Smooth muscle cell (in vitro differentiated cells): ENCODE measurements at regions not wholly inside any gene's neighbourhood (a gene's known extent, or its start where the extent isn't known, plus 50 kb on each side); places are given as distances from the start of the nearest gene placed in this dataset.

Experiments used
- DNase-seq: peaks from one replicate; lab custom pipeline; 2025; ENCODE audit not compliant: unreplicated experiment; lab: John Stamatoyannopoulos, UW
- H2AFZ ChIP-seq: fragments of 200-600 bp; sonication (generic); 2 replicates; pipeline ENCODE4 v1.6.0; 2016; ENCODE audit warnings: antibody characterized with exemption, low read depth, mild to moderate bottlenecking
- H3F3A ChIP-seq: fragments of 200-600 bp; sonication (generic); 2 replicates; pipeline ENCODE4 v1.6.0; 2017; ENCODE audit warnings: antibody characterized with exemption, low read depth
- H3K27ac ChIP-seq: fragments of 200-600 bp; sonication (generic); 2 replicates; pipeline ENCODE4 v1.5.1; 2016; ENCODE audit warnings: low read depth, mild to moderate bottlenecking
- H3K27me3 ChIP-seq: fragments of 200-600 bp; sonication (generic); 2 replicates; pipeline ENCODE4 v1.6.1; 2016; ENCODE audit warnings: low read depth, mild to moderate bottlenecking
- H3K36me3 ChIP-seq: fragments of 200-600 bp; sonication (generic); 2 replicates; pipeline ENCODE4 v1.5.1; 2016; ENCODE audit warnings: low read depth
- H3K4me1 ChIP-seq: fragments of 200-600 bp; sonication (generic); 2 replicates; pipeline ENCODE4 v1.5.1; 2016; ENCODE audit warnings: low read depth
- H3K4me2 ChIP-seq: fragments of 200-600 bp; sonication (generic); 2 replicates; pipeline ENCODE4 v1.6.0; 2016; ENCODE audit warnings: mild to moderate bottlenecking
- H3K4me3 ChIP-seq: fragments of 200-600 bp; sonication (generic); 2 replicates; pipeline ENCODE4 v1.5.1; 2016; ENCODE audit warnings: mild to moderate bottlenecking
- H3K79me2 ChIP-seq: fragments of 200-600 bp; sonication (generic); 2 replicates; pipeline ENCODE4 v1.6.0; 2016; ENCODE audit warnings: low read depth, mild to moderate bottlenecking
- H3K9ac ChIP-seq: fragments of 200-600 bp; sonication (generic); 2 replicates; pipeline ENCODE4 v1.6.0; 2016; ENCODE audit warnings: low read depth
- H3K9me3 ChIP-seq: fragments of 200-600 bp; sonication (generic); replicated peaks from 2 replicates; pipeline ENCODE4 v1.5.1; 2016; ENCODE audit warnings: low read depth
- H4K20me1 ChIP-seq: fragments of 200-600 bp; sonication (generic); 2 replicates; pipeline ENCODE4 v1.6.0; 2016; ENCODE audit warnings: low read depth
- WGBS: methylation state at CpG from one replicate; pipeline ENCODE4 v1.1.7; 2016; ENCODE audit warnings: low lambda C conversion rate; 5-methylcytosine and 5-hydroxymethylcytosine counted together
- TF ChIP-seq, protein P1 (sequence below): fragments of 200-600 bp; sonication (generic); IDR thresholded peaks from 2 replicates; pipeline ENCODE4 v1.5.1; 2017; ENCODE audit warnings: borderline replicate concordance, mild to moderate bottlenecking, antibody characterized with exemption; ENCODE audit not compliant: insufficient read depth, poor library complexity, severe bottlenecking

DNA sequence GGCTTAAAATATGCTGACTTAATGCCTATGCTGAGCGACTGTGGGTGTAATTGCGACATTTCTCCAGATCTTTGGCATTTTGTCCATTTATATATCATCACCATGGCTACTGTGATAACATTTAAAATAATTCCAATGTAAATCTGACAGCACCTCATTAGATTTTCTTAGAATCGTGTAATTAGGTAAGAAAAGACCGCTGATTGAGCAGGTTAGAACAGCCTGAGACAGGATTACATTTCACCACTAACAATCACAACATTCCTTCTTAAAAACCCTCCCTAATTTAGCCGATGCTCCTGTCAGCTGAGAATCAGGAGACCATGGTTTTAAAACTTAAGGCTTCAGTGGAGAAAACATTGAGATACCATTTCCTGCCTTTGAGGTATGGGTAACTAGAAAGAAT, 455.3 kb upstream of the PDZRN3 start:
- peak overlapping the region; percentile 72 for H3K27ac ChIP-seq
- H3K79me2 ChIP-seq: no peaks in the 10 kb centered on the region
- 24% methylated on average over 5 of the region's 5 CpGs for WGBS
- H3F3A ChIP-seq: no peaks in the 10 kb centered on the region
- H2AFZ ChIP-seq: peak overlapping the region; percentile 37
- peak overlapping the region; percentile 75 for H3K4me2 ChIP-seq
- no peaks in the 10 kb centered on the region for H3K36me3 ChIP-seq
- H3K4me1 ChIP-seq: peaks cover 20% of the 10 kb centered on the region
- TF ChIP-seq, protein P1, sequence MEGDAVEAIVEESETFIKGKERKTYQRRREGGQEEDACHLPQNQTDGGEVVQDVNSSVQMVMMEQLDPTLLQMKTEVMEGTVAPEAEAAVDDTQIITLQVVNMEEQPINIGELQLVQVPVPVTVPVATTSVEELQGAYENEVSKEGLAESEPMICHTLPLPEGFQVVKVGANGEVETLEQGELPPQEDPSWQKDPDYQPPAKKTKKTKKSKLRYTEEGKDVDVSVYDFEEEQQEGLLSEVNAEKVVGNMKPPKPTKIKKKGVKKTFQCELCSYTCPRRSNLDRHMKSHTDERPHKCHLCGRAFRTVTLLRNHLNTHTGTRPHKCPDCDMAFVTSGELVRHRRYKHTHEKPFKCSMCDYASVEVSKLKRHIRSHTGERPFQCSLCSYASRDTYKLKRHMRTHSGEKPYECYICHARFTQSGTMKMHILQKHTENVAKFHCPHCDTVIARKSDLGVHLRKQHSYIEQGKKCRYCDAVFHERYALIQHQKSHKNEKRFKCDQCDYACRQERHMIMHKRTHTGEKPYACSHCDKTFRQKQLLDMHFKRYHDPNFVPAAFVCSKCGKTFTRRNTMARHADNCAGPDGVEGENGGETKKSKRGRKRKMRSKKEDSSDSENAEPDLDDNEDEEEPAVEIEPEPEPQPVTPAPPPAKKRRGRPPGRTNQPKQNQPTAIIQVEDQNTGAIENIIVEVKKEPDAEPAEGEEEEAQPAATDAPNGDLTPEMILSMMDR: no peak
- no peak overlapping the region for H3K4me3 ChIP-seq
- H3K9ac ChIP-seq: peak overlapping the region; percentile 61
- no peaks in the 10 kb centered on the region for H3K9me3 ChIP-seq
- H4K20me1 ChIP-seq: no peaks in the 10 kb centered on the region
- no peak for DNase-seq
- no peaks in the 10 kb centered on the region for H3K27me3 ChIP-seq

DNA sequence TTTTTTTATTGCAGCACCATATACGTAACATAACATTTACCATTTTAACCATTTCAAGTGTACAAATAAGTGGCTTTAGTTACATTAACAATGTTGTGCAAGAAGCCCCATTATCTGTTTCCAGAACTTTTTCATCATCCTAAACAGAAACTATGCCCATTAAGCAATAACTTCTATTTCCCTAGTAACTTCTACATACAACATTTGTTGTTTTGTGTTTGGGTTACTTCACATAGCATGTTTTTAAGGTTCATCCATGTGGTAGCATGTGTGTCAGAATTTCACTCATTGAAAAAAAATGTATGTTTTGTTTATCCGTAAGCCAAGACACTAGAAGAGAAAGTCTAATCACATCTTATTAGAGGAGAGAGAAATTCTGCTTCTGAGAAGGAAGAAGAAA, 450.5 kb upstream of the PDZRN3 start:
- Histone ChIP-seq H3K79me2 (no peaks in the 10 kb centered on the region), H3K36me3 (no peaks in the 10 kb centered on the region), H3F3A (no peaks in the 10 kb centered on the region), H3K27ac (no peak overlapping the region), H3K27me3 (no peaks in the 10 kb centered on the region), H2AFZ (no peak overlapping the region), H4K20me1 (no peaks in the 10 kb centered on the region), H3K4me2 (no peak overlapping the region), H3K9ac (no peak overlapping the region), H3K9me3 (no peaks in the 10 kb centered on the region), H3K4me3 (no peak overlapping the region), H3K4me1 (peaks cover 11% of the 10 kb centered on the region)
- TF ChIP-seq, protein P1: no peak
- DNase-seq: no peak
- WGBS: 58% methylated on average over 2 of the region's 2 CpGs

DNA sequence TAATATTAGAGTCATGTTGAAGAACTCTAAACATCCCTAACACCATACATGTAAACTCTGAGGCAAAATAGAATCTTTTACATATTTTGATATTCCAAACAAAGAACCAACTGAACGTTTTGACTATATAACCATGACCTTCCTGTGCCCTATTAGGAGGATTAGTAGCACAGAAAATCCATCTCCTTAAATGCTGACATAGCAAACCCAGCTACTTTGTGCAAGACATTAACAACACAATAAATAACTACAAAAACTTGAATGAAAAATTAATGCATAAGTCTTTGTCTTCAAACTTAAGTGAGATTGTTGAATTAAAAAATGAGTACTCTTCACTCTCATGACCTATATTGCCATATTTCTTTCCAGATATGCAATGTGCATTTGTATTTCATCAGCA, 450.0 kb upstream of the PDZRN3 start:
- Histone ChIP-seq H3K27ac (no peak overlapping the region), H3K79me2 (no peaks in the 10 kb centered on the region), H4K20me1 (no peaks in the 10 kb centered on the region), H3K36me3 (no peaks in the 10 kb centered on the region), H3F3A (no peaks in the 10 kb centered on the region), H3K9ac (no peak overlapping the region), H3K4me2 (no peak overlapping the region), H3K9me3 (no peaks in the 10 kb centered on the region), H3K4me1 (peaks cover 6% of the 10 kb centered on the region), H3K4me3 (no peak overlapping the region), H3K27me3 (no peaks in the 10 kb centered on the region), H2AFZ (no peak overlapping the region)
- DNase-seq: no peak
- TF ChIP-seq, protein P1: no peak
- 65% methylated on average over 1 of the region's 1 CpG for WGBS

DNA sequence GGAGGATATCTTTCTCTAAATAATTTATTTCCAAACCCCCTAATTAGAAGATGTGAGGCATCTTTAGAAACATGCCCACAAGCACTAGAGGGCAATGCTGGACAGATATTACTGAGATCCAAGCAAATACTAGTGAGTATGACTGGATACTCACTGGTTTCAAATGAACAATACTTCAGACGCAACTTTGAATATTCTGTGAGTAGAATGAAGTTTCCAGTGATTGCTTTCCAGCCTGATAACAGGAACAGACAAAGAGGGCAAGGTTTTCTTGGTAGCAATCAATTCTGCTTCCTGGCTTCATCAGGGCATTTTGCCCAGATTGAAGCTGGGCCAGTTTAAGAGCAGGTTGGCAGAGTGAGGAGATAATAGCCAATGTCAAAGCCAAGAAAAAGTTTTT, 442.6 kb upstream of the PDZRN3 start:
- Histone ChIP-seq H3K36me3 (no peaks in the 10 kb centered on the region), H3K4me1 (no peaks in the 10 kb centered on the region), H3K79me2 (no peaks in the 10 kb centered on the region), H3K4me2 (no peak overlapping the region), H3K27ac (no peak overlapping the region), H3K27me3 (no peaks in the 10 kb centered on the region), H3K9me3 (no peaks in the 10 kb centered on the region), H3K4me3 (no peak overlapping the region), H3K9ac (no peak overlapping the region), H3F3A (no peaks in the 10 kb centered on the region), H4K20me1 (no peaks in the 10 kb centered on the region), H2AFZ (no peak overlapping the region)
- DNase-seq: no peak
- 52% methylated on average over 1 of the region's 1 CpG for WGBS
- TF ChIP-seq, protein P1: peak; percentile 40
